MCF 10A (cell line): ENCODE measurements at regions not wholly inside any gene's neighbourhood (a gene's known extent, or its start where the extent isn't known, plus 50 kb on each side); places are given as distances from the start of the nearest gene placed in this dataset.

Experiments used
- BruUV-seq: library from RNA; stranded (reverse); fragments of 400-500 nt; replicated peaks from 2 replicates; lab custom pipeline; 2021; lab: Mats Ljungman, UMichigan
- CTCF ChIA-PET: fragments of 300-600 bp; sonication (Branson Sonifier 250); formaldehyde crosslinking; extraction: SDS; loops from one replicate; lab custom pipeline; 2021; ENCODE audit warnings: antibody characterized with exemption, inconsistent platforms; lab: Yijun Ruan, JAX
- POLR2A ChIA-PET: fragments of 300-600, 350-650 bp; sonication (Branson Sonifier 250); formaldehyde crosslinking; extraction: SDS; loops from one replicate; lab custom pipeline; 2020; ENCODE audit warnings: antibody characterized with exemption, inconsistent platforms; lab: Yijun Ruan, JAX
- DNase-seq: peaks from one replicate; pipeline ENCODE4 v3.0.0-alpha.2; 2018; ENCODE audit not compliant: unreplicated experiment
- H3K27ac Mint-ChIP-seq: one replicate; pipeline ENCODE4 v1.8.0; 2022; ENCODE audit warnings: mild to moderate bottlenecking, low read depth, mixed read lengths; ENCODE audit not compliant: unreplicated experiment
- H3K27me3 Mint-ChIP-seq: one replicate; pipeline ENCODE4 v1.8.0; 2022; ENCODE audit warnings: mixed read lengths; ENCODE audit not compliant: insufficient read depth, unreplicated experiment
- H3K36me3 Mint-ChIP-seq: one replicate; pipeline ENCODE4 v1.8.0; 2022; ENCODE audit warnings: mild to moderate bottlenecking, moderate library complexity, mixed read lengths; ENCODE audit not compliant: insufficient read depth, unreplicated experiment
- H3K4me1 Mint-ChIP-seq: one replicate; pipeline ENCODE4 v1.8.0; 2022; ENCODE audit warnings: mixed read lengths; ENCODE audit not compliant: insufficient read depth, unreplicated experiment
- H3K4me3 Mint-ChIP-seq: one replicate; pipeline ENCODE4 v1.8.0; 2022; ENCODE audit warnings: mild to moderate bottlenecking, moderate library complexity, mixed read lengths; ENCODE audit not compliant: unreplicated experiment
- H3K9me3 Mint-ChIP-seq: one replicate; pipeline ENCODE4 v1.8.0; 2022; ENCODE audit warnings: mixed read lengths; ENCODE audit not compliant: unreplicated experiment
- CTCF ChIP-seq: fragments of 200-600 bp; IDR thresholded peaks from one replicate; pipeline ENCODE4 v1.8.0; 2022; ENCODE audit warnings: antibody characterized with exemption, mild to moderate bottlenecking; ENCODE audit not compliant: unreplicated experiment
- intact Hi-C: fragments of 100-400 bp; cut with micrococcal nuclease; formaldehyde crosslinking; loops from 2 replicates; pipeline ENCODE4 v1.14.1; 2022

GRCh38 chr5:92886751-92887150, 694.3 kb downstream of the NR2F1-AS1 start:
- no peak overlapping the region for H3K27ac Mint-ChIP-seq
- no peaks in the 10 kb centered on the region for H3K27me3 Mint-ChIP-seq
- H3K4me3 Mint-ChIP-seq, result no peak overlapping the region
- ChIA-PET POLR2A (no interaction called here), CTCF (interaction anchor here (0.9 kb wide), 2 partner anchors 13 to 922 kb away, joined by 3 read pairs; no protein-coding TSS in a partner anchor)
- no peak for DNase-seq
- peaks cover 11% of the 10 kb centered on the region for H3K9me3 Mint-ChIP-seq
- no peak for TF ChIP-seq CTCF
- BruUV-seq, result no TSS peak
- no peaks in the 10 kb centered on the region for H3K36me3 Mint-ChIP-seq
- intact Hi-C loops, result no loop called here
- H3K4me1 Mint-ChIP-seq, result peaks cover 9% of the 10 kb centered on the region

- Mint-ChIP-seq H3K27me3 (no peaks in the 10 kb centered on the region), H3K36me3 (no peaks in the 10 kb centered on the region), H3K27ac (no peak overlapping the region), H3K4me1 (peaks cover 2% of the 10 kb centered on the region), H3K4me3 (no peak overlapping the region), H3K9me3 (peaks cover 3% of the 10 kb centered on the region)
- TF ChIP-seq CTCF, result no peak
- POLR2A ChIA-PET, result no interaction called here
- CTCF ChIA-PET, result interaction anchor here (0.9 to 1.1 kb wide), 2 partner anchors 15 to 923 kb away, joined by 3 read pairs; no protein-coding TSS in a partner anchor
- intact Hi-C loops, result no loop called here
- no TSS peak for BruUV-seq
- peak; percentile 14 for DNase-seq
Measured at GRCh38 chr5:92885950-92886349, 695.1 kb downstream of the NR2F1-AS1 start.

GRCh38 chr5:92884469-92884868, 696.5 kb downstream of the NR2F1-AS1 start:
- TF ChIP-seq CTCF, result no peak
- Mint-ChIP-seq H3K4me1 (no peaks in the 10 kb centered on the region), H3K9me3 (no peaks in the 10 kb centered on the region), H3K27me3 (no peaks in the 10 kb centered on the region), H3K27ac (no peak overlapping the region), H3K4me3 (no peak overlapping the region), H3K36me3 (no peaks in the 10 kb centered on the region)
- POLR2A ChIA-PET, result no interaction called here
- no peak for DNase-seq
- CTCF ChIA-PET, result interaction anchor here (0.8 kb wide), 1 partner anchor 10 kb away, joined by 3 read pairs; no protein-coding TSS in a partner anchor
- no TSS peak for BruUV-seq
- intact Hi-C loops, result no loop called here

GRCh38 chr5:92879806-92880543, 701.0 kb downstream of the NR2F1-AS1 start:
- ChIA-PET POLR2A (no interaction called here), CTCF (no interaction called here)
- no peak for DNase-seq
- intact Hi-C loops, result no loop called here
- Mint-ChIP-seq H3K27ac (no peak overlapping the region), H3K4me3 (no peak overlapping the region), H3K27me3 (no peaks in the 10 kb centered on the region), H3K9me3 (peaks cover 2% of the 10 kb centered on the region), H3K36me3 (no peaks in the 10 kb centered on the region), H3K4me1 (no peaks in the 10 kb centered on the region)
- BruUV-seq, result no TSS peak
- TF ChIP-seq CTCF, result no peak
